Lung (tissue), 11 donors: ENCODE measurements at regions not wholly inside any gene's neighbourhood (a gene's known extent, or its start where the extent isn't known, plus 50 kb on each side); places are given as distances from the start of the nearest gene placed in this dataset.

Experiments used
- ATAC-seq: fragments of 200-7000 bp; cut with Tn5 transposase; one replicate; pipeline ENCODE4 v1.9.1; 2020; ENCODE audit warnings: moderate number of reproducible peaks; ENCODE audit not compliant: insufficient read depth, low FRiP score
- DNase-seq, 3 donors: peaks; one replicate each; pipeline ENCODE4 v3.0.0-alpha.2; 2013 to 2017
- H3K27ac ChIP-seq, 2 donors: one replicate each; pipeline ENCODE4 v1.5.1; 2013; ENCODE audit warnings: mild to moderate bottlenecking in 2 of 2, moderate library complexity in 2 of 2, control low read depth in 1 of 2, inconsistent platforms in 1 of 2, low read depth in 1 of 2, low read length in 1 of 2
- H3K27me3 ChIP-seq, 3 donors: one replicate each; pipeline ENCODE4 v1.5.1; 2013; ENCODE audit warnings: low read length in 2 of 3; ENCODE audit not compliant: control insufficient read depth in 3 of 3, insufficient read depth in 3 of 3
- H3K36me3 ChIP-seq, 4 donors: one replicate each; pipeline ENCODE4 v1.5.1; 2013; ENCODE audit warnings: low read length in 4 of 4, mild to moderate bottlenecking in 1 of 4, moderate library complexity in 1 of 4; ENCODE audit not compliant: control insufficient read depth in 4 of 4, insufficient read depth in 4 of 4
- H3K4me1 ChIP-seq, 5 donors: one replicate each; pipeline ENCODE4 v1.5.1; 2013; ENCODE audit warnings: low read length in 5 of 5, mild to moderate bottlenecking in 2 of 5, moderate library complexity in 1 of 5; ENCODE audit not compliant: control insufficient read depth in 5 of 5, insufficient read depth in 5 of 5
- H3K4me3 ChIP-seq: one replicate; pipeline ENCODE4 v1.5.1; 2013; ENCODE audit warnings: mild to moderate bottlenecking, control low read depth, moderate library complexity
- H3K9ac ChIP-seq, 2 donors: one replicate each; pipeline ENCODE4 v1.5.1; 2013; ENCODE audit warnings: low read length in 2 of 2, control low read depth in 1 of 2; ENCODE audit not compliant: insufficient read depth in 1 of 2
- H3K9me3 ChIP-seq, 4 donors: one replicate each; pipeline ENCODE4 v1.5.1; 2013; ENCODE audit warnings: low read length in 3 of 4, mild to moderate bottlenecking in 1 of 4, moderate library complexity in 1 of 4; ENCODE audit not compliant: control insufficient read depth in 4 of 4, insufficient read depth in 3 of 4
- CTCF ChIP-seq: IDR thresholded peaks from 2 replicates; pipeline ENCODE4 v1.5.1; 2012; ENCODE audit warnings: mild to moderate bottlenecking; ENCODE audit errors: control extremely low read depth, extremely low read depth
- WGBS, 2 donors: extraction: QIAGEN DNeasy Blood & Tissue Kit; methylation state at CpG; one replicate each; pipeline ENCODE4 v1.1.7; 2013; 5-methylcytosine and 5-hydroxymethylcytosine counted together
- donor health status: control.
- donor health status: control.
- donor health status: Bipolar disorder and iron deficiency.
- donor health status: healthy.
- donor health status: DM: yes; HTN: yes; CAD: no.

- ATAC-seq (no peak), DNase-seq (no peak)
- peaks cover 0 to 2% (median 0%) of the 10 kb centered on the region in 4 donors for H3K9me3 ChIP-seq
- no peaks in the 10 kb centered on the region for H3K27me3 ChIP-seq
- H3K4me3 ChIP-seq: no peak overlapping the region
- H3K36me3 ChIP-seq: no peaks in the 10 kb centered on the region
- no peak for TF ChIP-seq CTCF
- H3K27ac ChIP-seq: no peak overlapping the region
- H3K9ac ChIP-seq: no peak overlapping the region
- H3K4me1 ChIP-seq: no peaks in the 10 kb centered on the region
- 84 to 96% methylated on average over 2 of the region's 2 CpGs for WGBS, 2 donors
These were observed 183.7 kb upstream of the NAALADL2 start for GRCh38 chr3:174675406-174675805.

DNA sequence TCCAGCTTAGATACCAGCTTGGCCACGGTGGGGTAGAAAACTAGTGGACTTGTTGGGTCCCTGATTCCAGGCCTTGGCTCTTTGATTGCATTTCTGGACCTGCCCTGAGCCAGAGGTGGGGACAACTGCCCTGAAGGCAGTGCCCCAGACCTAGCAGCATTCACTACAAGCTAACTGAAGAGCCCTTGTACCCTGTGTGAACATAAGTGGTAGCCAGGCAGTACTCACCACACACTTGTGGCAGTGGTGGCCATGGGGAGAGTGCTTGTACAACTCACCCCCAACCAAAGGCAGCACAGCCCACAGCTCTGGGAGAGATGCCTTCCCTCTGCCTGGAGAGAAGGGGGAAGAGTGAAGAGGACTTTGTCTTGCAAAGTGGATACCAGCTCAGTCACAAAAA is 177.3 kb upstream of the NAALADL2 start:
- WGBS, 2 donors: 81 to 100% methylated on average over 1 of the region's 1 CpG
- H3K27me3 ChIP-seq: no peaks in the 10 kb centered on the region
- no peaks in the 10 kb centered on the region for H3K4me1 ChIP-seq
- DNase-seq: no peak
- ATAC-seq: no peak
- H3K27ac ChIP-seq: no peak overlapping the region
- no peak overlapping the region for H3K4me3 ChIP-seq
- H3K9me3 ChIP-seq: peaks cover 0 to 7% (median 2%) of the 10 kb centered on the region in 4 donors
- no peak overlapping the region for H3K9ac ChIP-seq
- no peak for TF ChIP-seq CTCF
- H3K36me3 ChIP-seq: no peaks in the 10 kb centered on the region

DNA sequence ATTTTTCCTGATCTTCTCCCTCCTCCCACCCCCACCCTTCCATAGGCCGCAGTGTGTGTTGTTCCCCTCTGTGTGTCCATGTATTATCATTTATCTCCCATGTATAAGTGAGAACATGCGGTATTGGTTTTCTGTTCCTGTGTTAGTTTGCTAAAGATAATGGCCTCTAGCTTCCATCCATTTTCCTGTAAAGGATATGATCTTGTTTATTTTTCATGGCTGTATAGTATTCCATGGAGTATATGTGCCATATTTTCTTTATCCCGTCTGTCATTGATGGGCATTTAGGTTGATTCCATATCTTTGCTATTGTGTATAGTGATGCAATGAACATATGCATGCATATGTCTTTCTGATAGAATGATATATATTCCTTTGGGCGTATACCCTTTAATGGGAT is 173.3 kb upstream of the NAALADL2 start:
- Histone ChIP-seq H3K27me3 (no peaks in the 10 kb centered on the region), H3K27ac (no peak overlapping the region), H3K4me3 (no peak overlapping the region), H3K9ac (no peak overlapping the region), H3K36me3 (no peaks in the 10 kb centered on the region), H3K9me3 (peaks cover 0 to 7% (median 2%) of the 10 kb centered on the region in 4 donors), H3K4me1 (no peaks in the 10 kb centered on the region)
- WGBS, 2 donors: 93 to 97% methylated on average over 4 of the region's 4 CpGs
- no peak for TF ChIP-seq CTCF
- DNase-seq (no peak), ATAC-seq (no peak)

GRCh38 chr3:174697310-174697709 is 161.8 kb upstream of the NAALADL2 start:
- TF ChIP-seq CTCF: no peak
- Histone ChIP-seq H3K4me3 (no peak overlapping the region), H3K27me3 (no peaks in the 10 kb centered on the region), H3K4me1 (no peaks in the 10 kb centered on the region), H3K9me3 (peaks cover 0 to 2% (median under 1%) of the 10 kb centered on the region in 4 donors), H3K36me3 (no peaks in the 10 kb centered on the region), H3K9ac (no peak overlapping the region), H3K27ac (no peak overlapping the region)
- DNase-seq: no peak
- WGBS, 2 donors: 71 to 81% methylated on average over 1 of the region's 1 CpG
- ATAC-seq: no peak
